Keratinocyte (primary cell): ENCODE measurements at regions not wholly inside any gene's neighbourhood (a gene's known extent, or its start where the extent isn't known, plus 50 kb on each side); places are given as distances from the start of the nearest gene placed in this dataset.

Experiments
- DNase-seq: peaks from one replicate; pipeline ENCODE4 v3.0.0-alpha.2; 2011; ENCODE audit warnings: low read depth, missing footprints, low spot score
- FAIRE-seq: peaks from 2 replicates; lab custom pipeline; 2011; peaks lifted over from hg19 to GRCh38; lab: Jason Lieb, UNC
- H2AFZ ChIP-seq: 2 replicates; pipeline ENCODE4 v1.6.0; 2012; ENCODE audit warnings: low read length, control low read depth, inconsistent platforms; ENCODE audit not compliant: control insufficient read depth
- H3K27ac ChIP-seq: 2 replicates; pipeline ENCODE4 v1.5.1; 2011; ENCODE audit warnings: low read length; ENCODE audit not compliant: control insufficient read depth, insufficient read depth
- H3K27me3 ChIP-seq: 3 replicates; pipeline ENCODE4 v1.6.0; 2011; ENCODE audit warnings: low read length; ENCODE audit not compliant: control insufficient read depth, insufficient read depth; ENCODE audit errors: extremely low read depth
- H3K36me3 ChIP-seq, 2 experiments: 2 replicates in 1 of 2; 3 replicates in 1 of 2; pipeline ENCODE4 v1.5.1; 2011; ENCODE audit warnings: low read length in 2 of 2, mild to moderate bottlenecking in 1 of 2; ENCODE audit not compliant: control insufficient read depth in 2 of 2, insufficient read depth in 2 of 2; ENCODE audit errors: extremely low read depth in 1 of 2
- H3K4me1 ChIP-seq: 3 replicates; pipeline ENCODE4 v1.5.1; 2011; ENCODE audit warnings: low read length; ENCODE audit not compliant: control insufficient read depth, insufficient read depth; ENCODE audit errors: extremely low read depth
- H3K4me2 ChIP-seq: 3 replicates; pipeline ENCODE4 v1.6.0; 2011; ENCODE audit warnings: low read depth, low read length; ENCODE audit not compliant: control insufficient read depth, insufficient read depth; ENCODE audit errors: extremely low read depth
- H3K4me3 ChIP-seq, 3 experiments: fragments of 200-600 bp in 1 of 3; sonication (generic) in 1 of 3; 2 replicates in 2 of 3; 3 replicates in 1 of 3; pipeline ENCODE4 v1.5.1; 2011 to 2016; ENCODE audit warnings: low read length in 3 of 3, mild to moderate bottlenecking in 3 of 3, control low read depth in 2 of 3, inconsistent platforms in 1 of 3, low read depth in 1 of 3, mixed read lengths in 1 of 3, mixed run types in 1 of 3, moderate library complexity in 1 of 3; ENCODE audit not compliant: control insufficient read depth in 2 of 3, insufficient read depth in 2 of 3; ENCODE audit errors: extremely low read depth in 1 of 3
- H3K79me2 ChIP-seq: 2 replicates; pipeline ENCODE4 v1.6.0; 2012; ENCODE audit warnings: low read length; ENCODE audit not compliant: control insufficient read depth, insufficient read depth
- H3K9ac ChIP-seq: 3 replicates; pipeline ENCODE4 v1.6.0; 2011; ENCODE audit warnings: low read length; ENCODE audit not compliant: control insufficient read depth, insufficient read depth; ENCODE audit errors: extremely low read depth
- H3K9me1 ChIP-seq: 3 replicates; pipeline ENCODE4 v1.6.0; 2011; ENCODE audit warnings: low read length; ENCODE audit not compliant: control insufficient read depth, insufficient read depth; ENCODE audit errors: extremely low read depth
- H3K9me3 ChIP-seq: 2 replicates; pipeline ENCODE4 v1.5.1; 2012; ENCODE audit warnings: low read depth, low read length; ENCODE audit not compliant: control insufficient read depth
- H4K20me1 ChIP-seq: 3 replicates; pipeline ENCODE4 v1.6.0; 2011; ENCODE audit warnings: low read length; ENCODE audit not compliant: control insufficient read depth, insufficient read depth; ENCODE audit errors: extremely low read depth
- CTCF ChIP-seq, 3 experiments: IDR thresholded peaks in 1 of 3; conservative IDR thresholded peaks in 1 of 3; optimal IDR thresholded peaks in 1 of 3; 2 replicates in 2 of 3; 3 replicates in 1 of 3; pipeline versions ENCODE3 to v1.5.1; 2011; ENCODE audit warnings: low read length in 3 of 3, mild to moderate bottlenecking in 3 of 3, moderate library complexity in 2 of 3, control low read depth in 1 of 3, inconsistent platforms in 1 of 3; ENCODE audit not compliant: insufficient read depth in 2 of 3; ENCODE audit errors: extremely low read depth in 1 of 3
- EZH2 ChIP-seq: IDR thresholded peaks from one replicate; pipeline ENCODE4 v1.6.1; 2012; ENCODE audit warnings: inconsistent platforms, mild to moderate bottlenecking, low read length, moderate library complexity
- dilution Hi-C: fragments of 300-500 bp; cut with MboI; formaldehyde crosslinking; loops from one replicate; pipeline ENCODE4 v1.7.0; 2020; ENCODE audit warnings: low sequenced_read_pairs; ENCODE audit not compliant: extremely low pct_ligation_motif_present

GRCh38 chr18:38688416-38688815 lies 1122.8 kb upstream of the CELF4 start:
- Histone ChIP-seq H3K9me3 (no peaks in the 10 kb centered on the region), H3K79me2 (no peaks in the 10 kb centered on the region), H3K4me2 (no peak overlapping the region), H3K4me1 (no peaks in the 10 kb centered on the region), H3K9ac (no peak overlapping the region), H3K4me3 (no peak overlapping the region), H3K36me3 (no peaks in the 10 kb centered on the region), H3K27me3 (no peaks in the 10 kb centered on the region), H4K20me1 (no peaks in the 10 kb centered on the region), H3K9me1 (no peaks in the 10 kb centered on the region), H3K27ac (no peak overlapping the region), H2AFZ (no peak overlapping the region)
- TF ChIP-seq EZH2 (no peak), CTCF (optimal IDR thresholded peaks at IDR 0.05 in 1 of 3, IDR thresholded peaks at IDR 0.05 in 1 of 3, conservative IDR thresholded peaks at IDR 0.05 in 1 of 3; ENCODE audit: extremely low read depth in 1 of 3, insufficient read depth in 2 of 3, low read length in 3 of 3) (no peak)
- no peak for FAIRE-seq
- dilution Hi-C loops, result no loop called here
- DNase-seq, result no peak

- no peak for FAIRE-seq
- no peak for TF ChIP-seq EZH2
- no peak for TF ChIP-seq CTCF (optimal IDR thresholded peaks at IDR 0.05 in 1 of 3, IDR thresholded peaks at IDR 0.05 in 1 of 3, conservative IDR thresholded peaks at IDR 0.05 in 1 of 3; ENCODE audit: extremely low read depth in 1 of 3, insufficient read depth in 2 of 3, low read length in 3 of 3)
- Histone ChIP-seq H3K9me3 (peaks cover 3% of the 10 kb centered on the region), H3K79me2 (no peaks in the 10 kb centered on the region), H3K36me3 (no peaks in the 10 kb centered on the region), H2AFZ (no peak overlapping the region), H3K4me2 (no peak overlapping the region), H3K4me3 (no peak overlapping the region), H3K9me1 (no peaks in the 10 kb centered on the region), H3K9ac (no peak overlapping the region), H4K20me1 (no peaks in the 10 kb centered on the region), H3K4me1 (no peaks in the 10 kb centered on the region), H3K27me3 (no peaks in the 10 kb centered on the region), H3K27ac (no peak overlapping the region)
- dilution Hi-C loops, result no loop called here
- DNase-seq, result no peak
Observed at GRCh38 chr18:38670486-38670885, 1104.9 kb upstream of the CELF4 start.
